Ishikawa (cell line): ENCODE measurements at regions not wholly inside any gene's neighbourhood (a gene's known extent, or its start where the extent isn't known, plus 50 kb on each side); places are given as distances from the start of the nearest gene placed in this dataset.

Experiments
- CEBPB ChIP-seq: IDR thresholded peaks from 2 replicates; pipeline ENCODE4 v1.6.1; 2012
- CREB1 ChIP-seq: IDR thresholded peaks from 2 replicates; pipeline ENCODE4 v1.6.1; 2012; ENCODE audit warnings: low read depth
- EGR1 ChIP-seq: IDR thresholded peaks from 2 replicates; pipeline ENCODE4 v1.6.1; 2012
- EP300 ChIP-seq: IDR thresholded peaks from 2 replicates; pipeline ENCODE4 v1.6.1; 2012; ENCODE audit warnings: borderline replicate concordance
- FOXM1 ChIP-seq: IDR thresholded peaks from 2 replicates; pipeline ENCODE4 v1.6.1; 2012; ENCODE audit warnings: low read depth, borderline replicate concordance
- MAX ChIP-seq: IDR thresholded peaks from 2 replicates; pipeline ENCODE4 v1.6.1; 2012
- NFIC ChIP-seq: IDR thresholded peaks from 2 replicates; pipeline ENCODE4 v1.6.1; 2012
- RAD21 ChIP-seq: IDR thresholded peaks from 2 replicates; pipeline ENCODE4 v1.6.1; 2012; ENCODE audit warnings: low read depth
- REST ChIP-seq: IDR thresholded peaks from 2 replicates; pipeline ENCODE4 v1.6.1; 2012; ENCODE audit warnings: low read depth, mild to moderate bottlenecking
- TAF1 ChIP-seq: IDR thresholded peaks from 2 replicates; pipeline ENCODE4 v1.6.1; 2012; ENCODE audit warnings: low read depth, mild to moderate bottlenecking
- TCF12 ChIP-seq: IDR thresholded peaks from 2 replicates; pipeline ENCODE4 v1.6.1; 2012; ENCODE audit warnings: low read depth
- TEAD4 ChIP-seq: IDR thresholded peaks from 2 replicates; pipeline ENCODE4 v1.6.1; 2012
- USF1 ChIP-seq: IDR thresholded peaks from 2 replicates; pipeline ENCODE4 v1.6.1; 2012
- YY1 ChIP-seq: IDR thresholded peaks from 2 replicates; pipeline ENCODE4 v1.6.1; 2012; ENCODE audit warnings: low read depth
- ZBTB7A ChIP-seq: IDR thresholded peaks from 2 replicates; pipeline ENCODE4 v1.6.1; 2012; ENCODE audit warnings: low read depth

GRCh38 chr6:141963543-141964295 lies 169.0 kb upstream of the GJE1 start:
- TF ChIP-seq REST (no peak), CEBPB (no peak), TEAD4 (no peak), USF1 (no peak), YY1 (no peak), ZBTB7A (no peak), RAD21 (no peak), CREB1 (no peak), EP300 (no peak), NFIC (no peak), TAF1 (no peak), MAX (no peak), FOXM1 (no peak), TCF12 (no peak), EGR1 (no peak)

- TF ChIP-seq REST (no peak), NFIC (no peak)
These were observed 175.5 kb upstream of the GJE1 start for GRCh38 chr6:141957271-141957670.

GRCh38 chr6:141956868-141957267 lies 175.9 kb upstream of the GJE1 start:
- TF ChIP-seq EP300 = no peak
- TF ChIP-seq REST = no peak
- TF ChIP-seq ZBTB7A = no peak
- no peak for TF ChIP-seq TAF1
- no peak for TF ChIP-seq EGR1
- no peak for TF ChIP-seq FOXM1
- no peak for TF ChIP-seq YY1
- TF ChIP-seq MAX = no peak
- no peak for TF ChIP-seq CEBPB
- no peak for TF ChIP-seq CREB1
- TF ChIP-seq USF1 = no peak
- TF ChIP-seq TCF12 = no peak
- no peak for TF ChIP-seq TEAD4

- TF ChIP-seq CEBPB (0 out of 2 replicates have a peak, but pooled peaks have one; percentile 21), MAX (no peak), REST (no peak), USF1 (no peak), NFIC (peak; percentile 77), EGR1 (no peak), RAD21 (no peak), TEAD4 (peak; percentile 27; the same call in 1 of the 2 replicates), TCF12 (no peak)
These were observed 176.5 kb upstream of the GJE1 start for GRCh38 chr6:141956046-141956761.
